DOHH2 (cell line): ENCODE measurements at regions not wholly inside any gene's neighbourhood (a gene's known extent, or its start where the extent isn't known, plus 50 kb on each side); places are given as distances from the start of the nearest gene placed in this dataset.

Experiments used
- CTCF ChIP-seq: fragments of 200-600 bp; sonication (generic); IDR thresholded peaks from one replicate; pipeline ENCODE4 v1.5.1; 2014; ENCODE audit warnings: antibody characterized with exemption, mild to moderate bottlenecking, low read depth, low read length; ENCODE audit not compliant: poor library complexity, severe bottlenecking
- EZH2phosphoT487 ChIP-seq: fragments of 200-600 bp; sonication (generic); IDR thresholded peaks from 2 replicates; pipeline ENCODE4 v1.6.1; 2017; ENCODE audit warnings: borderline replicate concordance, mild to moderate bottlenecking, antibody characterized with exemption, low read length, moderate library complexity, mixed read lengths

DNA sequence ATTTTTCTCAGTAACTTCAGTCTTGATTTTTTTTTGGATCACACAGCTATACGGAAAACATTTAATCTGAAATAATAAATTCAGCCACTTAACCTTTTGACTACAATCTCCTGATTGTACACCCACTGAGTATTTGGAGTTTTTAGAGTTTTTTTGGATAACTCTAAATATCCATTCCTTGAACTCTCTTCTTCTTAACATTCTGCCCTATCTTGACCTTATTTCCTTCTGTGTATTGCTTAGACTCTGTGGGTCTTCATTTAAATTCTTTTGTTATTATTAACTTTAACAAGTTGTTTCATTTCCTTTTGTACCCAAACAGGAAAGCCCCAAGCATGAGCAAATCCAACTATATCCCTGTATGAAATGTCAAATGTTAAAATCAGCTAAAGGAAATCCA lies 170.2 kb upstream of the PTCHD4 start:
- no peak for TF ChIP-seq CTCF
- no peak for TF ChIP-seq EZH2phosphoT487
